OCI-LY7 (cell line): ENCODE measurements at regions not wholly inside any gene's neighbourhood (a gene's known extent, or its start where the extent isn't known, plus 50 kb on each side); places are given as distances from the start of the nearest gene placed in this dataset.

Experiments
- BruUV-seq: library from RNA; stranded (reverse); fragments of 400-500 nt; replicated peaks from 2 replicates; lab custom pipeline; 2021; lab: Mats Ljungman, UMichigan
- CTCF ChIA-PET: fragments of 300-600 bp; sonication (Branson Sonifier 250); formaldehyde crosslinking; loops from one replicate; lab custom pipeline; 2022; ENCODE audit warnings: antibody characterized with exemption; ENCODE audit not compliant: unreplicated experiment; lab: Charles Lee
- POLR2A ChIA-PET: fragments of 300-600 bp; sonication (Branson Sonifier 250); formaldehyde crosslinking; loops from one replicate; lab custom pipeline; 2022; ENCODE audit warnings: antibody characterized with exemption; lab: Charles Lee
- DNase-seq: peaks from one replicate; pipeline ENCODE4 v3.0.0-alpha.2; 2015; ENCODE audit warnings: low spot score
- H2AFZ ChIP-seq: fragments of 200-600 bp; sonication (generic), shearing (Covaris generic); 2 replicates; pipeline ENCODE4 v1.6.1; 2014; ENCODE audit warnings: mild to moderate bottlenecking, antibody characterized with exemption, low read length, moderate library complexity
- H3K27ac ChIP-seq: fragments of 200-600 bp; sonication (generic); 2 replicates; pipeline ENCODE4 v1.5.1; 2014; ENCODE audit warnings: mixed run types, low read depth, mild to moderate bottlenecking, moderate library complexity, low read length, inconsistent platforms; ENCODE audit not compliant: poor library complexity, severe bottlenecking
- H3K36me3 ChIP-seq: fragments of 200-600 bp; sonication (generic); 2 replicates; pipeline ENCODE4 v1.6.1; 2014; ENCODE audit warnings: mild to moderate bottlenecking, antibody characterized with exemption, low read length, moderate library complexity, mixed read lengths; ENCODE audit not compliant: insufficient read depth
- H3K4me1 ChIP-seq: fragments of 200-600 bp; sonication (generic); 2 replicates; pipeline ENCODE4 v1.5.1; 2014; ENCODE audit warnings: mild to moderate bottlenecking, low read length; ENCODE audit not compliant: insufficient read depth, poor library complexity, severe bottlenecking
- H3K4me2 ChIP-seq: fragments of 200-600 bp; sonication (generic); 2 replicates; pipeline ENCODE4 v1.6.1; 2014; ENCODE audit warnings: mild to moderate bottlenecking, low read length
- H3K4me3 ChIP-seq: fragments of 200-600 bp; sonication (generic); 2 replicates; pipeline ENCODE4 v1.5.1; 2014; ENCODE audit warnings: mild to moderate bottlenecking, low read depth, low read length; ENCODE audit not compliant: poor library complexity, severe bottlenecking
- H3K79me2 ChIP-seq: fragments of 200-600 bp; sonication (generic); 2 replicates; pipeline ENCODE4 v1.6.1; 2016; ENCODE audit warnings: low read depth, mild to moderate bottlenecking, low read length, moderate library complexity, mixed read lengths; ENCODE audit not compliant: insufficient read depth
- H3K9me2 ChIP-seq: fragments of 200-600 bp; sonication (generic); 2 replicates; pipeline ENCODE4 v1.6.1; 2016; ENCODE audit warnings: mild to moderate bottlenecking, low read length, mixed read lengths; ENCODE audit not compliant: insufficient read depth
- H3K9me3 ChIP-seq: fragments of 200-600 bp; sonication (generic); 2 replicates; pipeline ENCODE4 v1.6.1; 2014; ENCODE audit warnings: mild to moderate bottlenecking, mixed run types, low read length, mixed read lengths
- H4K20me1 ChIP-seq: fragments of 200-600 bp; sonication (generic); 2 replicates; pipeline ENCODE4 v1.6.1; 2014; ENCODE audit warnings: mild to moderate bottlenecking, antibody characterized with exemption, low read length, moderate library complexity, mixed read lengths; ENCODE audit not compliant: insufficient read depth
- EZH2phosphoT487 ChIP-seq: fragments of 200-600 bp; sonication (generic); IDR thresholded peaks from 2 replicates; pipeline ENCODE4 v1.6.1; 2018; ENCODE audit warnings: low read depth, borderline replicate concordance, mild to moderate bottlenecking, mixed run types, antibody characterized with exemption, low read length, moderate library complexity, mixed read lengths
- intact Hi-C: fragments of 100-400 bp; cut with micrococcal nuclease; formaldehyde crosslinking; loops from one replicate; pipeline ENCODE4 v1.10.0; 2022; ENCODE audit not compliant: unreplicated experiment
- TF ChIP-seq, protein P1 (sequence below): fragments of 200-600 bp; sonication (generic); conservative IDR thresholded peaks from 2 replicates; pipeline ENCODE4 v1.5.1; 2014; ENCODE audit warnings: mild to moderate bottlenecking, antibody characterized with exemption, low read length, moderate library complexity, mixed read lengths

DNA sequence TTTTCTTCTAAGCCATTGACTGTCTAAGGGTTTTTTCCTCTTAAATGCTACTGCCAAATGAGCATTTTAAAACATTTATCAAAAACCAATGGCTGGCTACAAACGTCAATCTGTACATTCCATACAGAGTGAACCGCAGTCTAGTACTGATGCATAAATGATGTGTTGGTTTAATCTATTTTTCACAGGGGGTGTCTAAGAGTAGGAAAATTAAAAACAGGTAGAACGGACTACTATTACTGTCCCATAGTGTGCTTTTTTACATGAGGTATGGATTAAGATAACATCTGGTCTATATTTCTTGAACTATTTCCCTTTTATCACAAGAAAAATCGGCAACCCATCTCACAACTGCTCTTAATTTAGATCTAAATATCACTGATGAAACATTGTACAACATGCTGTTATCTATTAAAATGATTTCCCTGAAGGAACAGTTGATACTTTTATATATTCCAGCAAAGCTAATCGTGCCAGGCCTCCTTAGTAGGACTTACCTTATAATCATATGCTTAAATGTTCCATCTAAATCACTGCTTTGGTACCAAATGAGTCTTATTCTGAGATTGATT is 172.9 kb upstream of the CDKN3 start:
- no peak for TF ChIP-seq EZH2phosphoT487
- TF ChIP-seq, protein P1, sequence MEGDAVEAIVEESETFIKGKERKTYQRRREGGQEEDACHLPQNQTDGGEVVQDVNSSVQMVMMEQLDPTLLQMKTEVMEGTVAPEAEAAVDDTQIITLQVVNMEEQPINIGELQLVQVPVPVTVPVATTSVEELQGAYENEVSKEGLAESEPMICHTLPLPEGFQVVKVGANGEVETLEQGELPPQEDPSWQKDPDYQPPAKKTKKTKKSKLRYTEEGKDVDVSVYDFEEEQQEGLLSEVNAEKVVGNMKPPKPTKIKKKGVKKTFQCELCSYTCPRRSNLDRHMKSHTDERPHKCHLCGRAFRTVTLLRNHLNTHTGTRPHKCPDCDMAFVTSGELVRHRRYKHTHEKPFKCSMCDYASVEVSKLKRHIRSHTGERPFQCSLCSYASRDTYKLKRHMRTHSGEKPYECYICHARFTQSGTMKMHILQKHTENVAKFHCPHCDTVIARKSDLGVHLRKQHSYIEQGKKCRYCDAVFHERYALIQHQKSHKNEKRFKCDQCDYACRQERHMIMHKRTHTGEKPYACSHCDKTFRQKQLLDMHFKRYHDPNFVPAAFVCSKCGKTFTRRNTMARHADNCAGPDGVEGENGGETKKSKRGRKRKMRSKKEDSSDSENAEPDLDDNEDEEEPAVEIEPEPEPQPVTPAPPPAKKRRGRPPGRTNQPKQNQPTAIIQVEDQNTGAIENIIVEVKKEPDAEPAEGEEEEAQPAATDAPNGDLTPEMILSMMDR = no peak
- DNase-seq = no peak
- BruUV-seq = no TSS peak

DNA sequence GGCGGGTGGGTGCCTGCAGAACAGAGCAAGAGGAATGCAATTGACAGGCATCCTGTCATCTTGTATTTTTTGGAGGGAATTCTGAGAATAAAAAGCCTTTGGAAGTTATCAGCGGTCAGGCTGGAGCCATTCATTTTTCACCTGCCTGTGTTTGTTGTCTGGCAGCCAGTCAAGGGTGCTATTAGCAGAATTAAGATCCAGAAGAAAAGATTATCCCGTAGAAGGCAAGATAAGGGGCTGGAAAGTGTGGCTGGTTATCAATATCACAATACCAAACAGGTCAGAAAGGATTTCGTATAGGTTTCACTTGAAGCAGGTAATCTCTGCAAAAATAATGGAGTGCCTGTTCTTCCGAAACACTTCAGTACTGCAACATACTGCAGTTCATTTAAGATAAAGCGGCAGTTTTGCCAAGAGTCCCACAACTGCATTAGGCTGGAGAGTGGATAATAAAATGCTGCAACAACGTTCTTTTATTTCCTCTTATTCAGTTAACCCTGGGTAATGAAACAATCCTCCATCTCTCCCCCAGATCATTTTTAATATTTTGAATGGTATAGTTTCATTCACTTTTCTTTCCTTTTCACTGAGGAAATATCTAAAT is 171.2 kb upstream of the CDKN3 start:
- Histone ChIP-seq H4K20me1 (no peaks in the 10 kb centered on the region), H3K27ac (no peak overlapping the region), H2AFZ (no peak overlapping the region), H3K9me3 (no peaks in the 10 kb centered on the region), H3K4me2 (no peak overlapping the region), H3K4me1 (no peaks in the 10 kb centered on the region), H3K79me2 (no peaks in the 10 kb centered on the region), H3K9me2 (no peaks in the 10 kb centered on the region), H3K4me3 (no peak overlapping the region), H3K36me3 (no peaks in the 10 kb centered on the region)
- no peak for DNase-seq
- CTCF ChIA-PET = no interaction called here
- BruUV-seq = no TSS peak
- POLR2A ChIA-PET = interaction anchor here (0.7 kb wide), 1 partner anchor 467 kb away, joined by 3 read pairs; no protein-coding TSS in a partner anchor
- TF ChIP-seq EZH2phosphoT487 = no peak
- TF ChIP-seq, protein P1 = no peak
- intact Hi-C loops = no loop called here

More for the DNA sequence above, 172.9 kb upstream of the CDKN3 start:
- Histone ChIP-seq H3K4me2 (no peak overlapping the region), H3K79me2 (no peaks in the 10 kb centered on the region), H3K4me3 (no peak overlapping the region), H3K4me1 (no peaks in the 10 kb centered on the region), H3K27ac (no peak overlapping the region), H2AFZ (no peak overlapping the region), H3K9me2 (no peaks in the 10 kb centered on the region), H3K9me3 (no peaks in the 10 kb centered on the region), H4K20me1 (no peaks in the 10 kb centered on the region), H3K36me3 (no peaks in the 10 kb centered on the region)
- POLR2A ChIA-PET = interaction anchor here (0.5 kb wide), 1 partner anchor 49 kb away, joined by 4 read pairs; no protein-coding TSS in a partner anchor
- CTCF ChIA-PET = no interaction called here
- intact Hi-C loops = no loop called here

DNA sequence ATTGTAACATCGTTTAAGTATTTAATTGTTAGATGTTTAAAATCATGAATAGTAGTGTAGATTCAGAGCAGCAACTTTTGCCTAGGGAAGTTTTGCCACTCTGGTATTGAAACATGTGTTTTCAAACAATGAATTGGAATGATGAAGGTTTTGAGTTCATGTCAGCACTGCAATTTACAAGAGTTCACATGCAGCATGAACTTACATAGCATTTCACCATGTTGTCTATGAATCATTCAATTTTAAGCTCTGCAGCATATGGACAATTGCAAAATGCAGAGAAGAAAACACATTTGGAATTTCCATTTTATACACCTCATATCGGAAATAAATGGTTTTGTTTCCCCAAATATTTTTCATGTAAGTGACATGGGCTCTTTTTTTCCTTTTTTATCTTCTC is 170.7 kb upstream of the CDKN3 start:
- no TSS peak for BruUV-seq
- no peaks in the 10 kb centered on the region for H3K36me3 ChIP-seq
- no peaks in the 10 kb centered on the region for H3K4me1 ChIP-seq

More for the DNA sequence above, 170.7 kb upstream of the CDKN3 start:
- no peak overlapping the region for H3K4me2 ChIP-seq
- H3K27ac ChIP-seq = no peak overlapping the region
- no peak overlapping the region for H3K4me3 ChIP-seq
- H2AFZ ChIP-seq = no peak overlapping the region
- CTCF ChIA-PET = no interaction called here
- H3K79me2 ChIP-seq = no peaks in the 10 kb centered on the region
- no peaks in the 10 kb centered on the region for H3K9me2 ChIP-seq
- POLR2A ChIA-PET = no interaction called here
- no peaks in the 10 kb centered on the region for H4K20me1 ChIP-seq
- intact Hi-C loops = no loop called here
- no peak for DNase-seq
- TF ChIP-seq, protein P1 = no peak
- no peak for TF ChIP-seq EZH2phosphoT487
- H3K9me3 ChIP-seq = no peaks in the 10 kb centered on the region
